Right ventricle myocardium inferior (tissue), 1 donor: ENCODE measurements at regions not wholly inside any gene's neighbourhood (a gene's known extent, or its start where the extent isn't known, plus 50 kb on each side); places are given as distances from the start of the nearest gene placed in this dataset.
"Not testable (repeated sequence)": the region's sequence is repeated elsewhere in the genome, so short reads cannot be mapped to it uniquely, and the experiment has no call there.

Source experiments
- ATAC-seq: fragments of 200-7000 bp; cut with Tn5 transposase; one replicate; pipeline ENCODE4 v1.9.1; 2020; ENCODE audit warnings: mild to moderate bottlenecking, moderate library complexity
- DNase-seq: peaks from one replicate; pipeline ENCODE4 v3.0.0; 2021; ENCODE audit errors: missing footprints
- intact Hi-C: fragments of 100-400 bp; cut with DNase I; formaldehyde crosslinking; loops from one replicate; pipeline ENCODE4 v1.11.0; 2022
- donor health status: DM: no; HTN: yes; CAD: no; lungs with severe emphysema.

DNA sequence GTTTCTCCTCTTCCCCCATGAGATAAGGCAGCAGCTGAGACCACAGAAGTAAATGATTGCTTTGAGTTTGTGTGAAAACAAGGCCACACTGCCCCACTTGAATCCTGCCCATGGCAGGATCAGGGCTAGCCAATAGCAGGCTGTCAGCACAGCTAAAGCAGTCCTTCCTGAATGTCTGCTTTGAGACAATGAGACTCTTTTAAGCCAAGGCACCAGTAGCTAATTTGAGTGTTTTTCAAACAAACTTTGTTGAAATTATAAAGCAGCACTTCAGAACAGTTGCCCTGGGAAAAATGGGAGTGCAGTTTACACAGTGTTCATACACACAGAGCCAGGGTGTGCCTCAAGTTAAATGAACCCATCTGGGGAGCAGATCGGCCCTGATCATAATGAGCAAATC, 103.5 kb upstream of the OR5AK2 start:
- ATAC-seq: no peak
- intact Hi-C loops: no loop called here
- DNase-seq: no peak

DNA sequence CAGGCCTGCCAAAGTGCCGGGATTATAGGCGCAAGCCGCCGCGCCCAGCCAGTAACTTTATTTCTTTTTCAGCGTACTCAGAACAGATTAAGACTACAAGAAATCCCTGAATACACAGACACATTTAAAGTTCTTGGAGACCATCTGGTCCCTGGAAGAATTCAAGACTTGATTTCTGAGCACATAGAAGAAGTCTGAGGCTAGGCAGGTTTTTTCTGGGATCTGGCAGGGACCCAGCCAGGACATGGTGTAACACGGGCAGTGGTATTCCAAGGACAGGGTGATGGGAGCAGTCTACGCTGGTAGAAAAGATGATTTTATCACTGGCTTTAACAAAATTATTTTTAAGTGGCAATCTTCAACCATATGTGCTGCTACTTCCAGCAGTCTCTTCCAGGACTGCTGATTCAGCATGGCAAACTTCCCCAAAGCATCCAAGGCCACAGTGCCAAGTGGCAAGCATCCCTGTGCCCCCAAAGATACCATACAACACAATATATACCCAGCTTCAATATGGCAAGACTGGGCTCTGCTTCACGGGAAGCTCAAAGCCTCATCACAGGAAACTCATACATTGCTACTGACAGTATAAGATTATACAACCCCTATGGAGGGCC, 105.2 kb upstream of the OR5AK2 start:
- intact Hi-C loops: no loop called here
- DNase-seq (no peak), ATAC-seq (no peak)

DNA sequence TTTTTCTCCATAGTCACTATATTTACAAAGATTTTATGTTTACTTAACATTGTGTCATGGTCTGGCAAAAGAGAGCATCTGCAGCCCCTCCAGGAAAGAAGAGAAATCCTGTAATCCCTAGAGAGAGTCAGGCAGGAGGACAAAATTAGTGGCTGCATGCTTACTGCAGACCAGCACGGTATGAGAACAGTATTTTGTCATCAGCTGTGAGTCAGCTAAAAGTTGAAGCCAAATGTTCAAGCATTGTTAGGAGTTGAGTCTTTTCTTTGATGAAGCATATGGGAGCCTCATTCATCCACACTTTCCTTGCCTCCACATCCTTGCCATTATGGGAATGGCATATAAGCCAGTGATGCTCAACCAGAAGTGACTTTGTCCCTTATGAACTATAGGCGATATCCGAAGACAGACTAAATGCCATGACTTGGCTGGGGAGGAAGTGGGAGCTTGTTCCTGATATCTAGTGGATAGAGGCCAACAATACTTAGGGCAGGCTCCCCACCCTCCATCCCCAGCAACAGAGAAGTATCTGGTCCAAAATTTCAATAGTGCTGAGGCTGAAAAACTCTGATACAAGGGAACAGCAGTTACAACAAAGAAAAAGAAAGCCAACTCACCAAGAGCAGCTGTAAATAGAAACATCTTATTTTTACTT, 112.0 kb upstream of the OR5AK2 start:
- intact Hi-C loops: no loop called here
- ATAC-seq (peak; percentile 94), DNase-seq (no peak)

DNA sequence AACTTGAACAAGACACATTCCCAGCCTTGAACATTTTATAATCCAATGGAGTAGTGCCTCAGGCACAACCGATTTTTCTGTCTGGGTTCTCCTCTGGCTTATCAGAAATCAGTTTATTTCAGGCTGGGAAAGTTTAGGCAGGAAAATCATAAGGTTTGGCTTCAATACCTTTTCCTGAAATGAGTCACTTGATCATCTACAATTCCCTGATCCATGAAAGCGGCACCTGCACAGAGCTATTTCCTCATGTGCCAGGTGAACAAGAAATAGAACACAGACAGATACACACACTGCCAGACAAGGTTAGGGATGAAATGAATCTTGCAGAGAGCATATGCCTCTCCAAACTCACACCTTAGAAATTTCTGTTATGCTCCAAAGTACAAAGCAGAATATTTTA, 106.7 kb upstream of the OR9G4 start:
- DNase-seq: no peak
- intact Hi-C loops: no loop called here
- no peak for ATAC-seq

GRCh38 chr11:56852131-56852530, 103.6 kb upstream of the OR9G4 start:
- intact Hi-C loops: no loop called here
- DNase-seq (no peak), ATAC-seq (no peak)

DNA sequence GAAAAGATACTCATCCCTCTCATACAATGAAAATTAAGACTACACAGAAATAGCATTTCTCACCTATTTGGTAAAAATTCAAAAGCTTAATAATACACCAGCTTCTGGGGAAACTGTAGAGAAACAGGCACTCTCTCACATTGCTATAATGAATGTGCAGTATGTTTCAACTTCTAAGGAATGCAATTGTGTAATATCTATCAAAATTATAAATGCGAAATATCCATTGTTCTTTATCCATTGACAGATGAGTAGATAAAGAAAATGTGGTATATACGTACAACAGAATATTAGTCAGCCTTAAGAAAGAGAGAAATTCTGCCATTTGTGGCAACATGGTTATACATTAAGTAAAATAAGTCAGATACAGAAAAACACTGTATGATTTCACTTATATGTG, 101.4 kb upstream of the OR9G4 start:
- DNase-seq (no peak), ATAC-seq (no peak)
- intact Hi-C loops: loop anchor here (10.0 kb wide), 1 partner anchor 505 kb away; no protein-coding TSS in a partner anchor

DNA sequence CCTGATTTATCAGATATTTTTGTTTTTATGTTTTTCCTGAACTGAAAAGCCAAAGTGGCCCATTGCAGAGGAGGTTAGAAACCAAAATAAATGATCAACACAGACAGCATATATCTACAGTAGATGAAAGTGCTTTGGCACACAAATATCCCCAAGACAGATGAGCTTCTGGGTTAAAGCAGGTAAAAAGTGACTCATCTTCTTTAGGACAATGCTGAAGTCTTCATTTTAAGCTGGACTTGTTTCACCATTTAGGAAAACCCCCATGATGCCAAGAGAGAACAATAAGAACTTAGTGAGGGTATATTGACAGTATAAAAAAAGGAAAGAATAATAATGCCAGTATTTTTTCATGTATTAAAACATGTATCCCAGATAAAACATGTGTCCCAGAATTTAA, 100.8 kb upstream of the OR9G4 start:
- no peak for DNase-seq
- ATAC-seq: no peak
- intact Hi-C loops: loop anchor here (10.0 kb wide), 1 partner anchor 506 kb away; no protein-coding TSS in a partner anchor

- DNase-seq (no peak), ATAC-seq (no peak)
- intact Hi-C loops: loop anchor here (10.0 kb wide), 1 partner anchor 507 kb away; no protein-coding TSS in a partner anchor
Observed at GRCh38 chr11:56848141-56848809, 99.8 kb upstream of the OR9G4 start.

- intact Hi-C loops: loop anchor here (10.0 kb wide), 1 partner anchor 508 kb away; no protein-coding TSS in a partner anchor
- ATAC-seq: no peak
- no peak for DNase-seq
Observed at GRCh38 chr11:56846631-56847576, 98.4 kb upstream of the OR9G4 start.

DNA sequence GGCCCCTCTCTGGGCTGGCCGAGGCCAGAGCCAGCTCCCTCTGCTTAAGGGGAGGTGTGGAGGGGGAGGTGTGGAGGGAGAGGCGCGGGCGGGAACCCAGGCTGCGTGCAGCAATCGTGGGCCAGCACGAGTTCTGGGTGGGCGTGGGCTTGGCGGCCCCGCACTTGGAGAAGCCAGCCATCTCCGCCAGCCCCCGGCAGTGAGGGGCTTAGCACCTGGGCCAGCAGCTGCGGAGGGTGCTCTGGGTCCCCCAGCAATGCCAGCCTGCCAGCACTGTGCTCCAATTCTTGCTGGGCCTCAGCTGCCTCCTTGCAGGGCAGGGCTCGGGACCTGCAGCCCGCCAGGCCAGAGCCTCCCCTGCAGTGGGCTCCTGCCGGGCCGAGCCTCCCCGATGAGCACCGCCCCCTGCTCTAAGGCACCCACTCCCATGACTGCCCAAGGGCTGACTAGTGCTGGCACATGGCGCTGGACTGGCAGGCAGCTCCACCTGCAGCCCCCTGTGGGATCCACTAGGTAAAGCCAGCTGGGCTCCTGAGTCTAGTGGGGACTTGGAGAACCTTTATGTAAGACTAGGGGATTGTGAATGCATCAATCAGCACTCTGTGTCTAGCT, 96.7 kb upstream of the OR9G4 start:
- no peak for ATAC-seq
- DNase-seq: peak; percentile 58
- intact Hi-C loops: loop anchor here (10.0 kb wide), 1 partner anchor 510 kb away; no protein-coding TSS in a partner anchor

DNA sequence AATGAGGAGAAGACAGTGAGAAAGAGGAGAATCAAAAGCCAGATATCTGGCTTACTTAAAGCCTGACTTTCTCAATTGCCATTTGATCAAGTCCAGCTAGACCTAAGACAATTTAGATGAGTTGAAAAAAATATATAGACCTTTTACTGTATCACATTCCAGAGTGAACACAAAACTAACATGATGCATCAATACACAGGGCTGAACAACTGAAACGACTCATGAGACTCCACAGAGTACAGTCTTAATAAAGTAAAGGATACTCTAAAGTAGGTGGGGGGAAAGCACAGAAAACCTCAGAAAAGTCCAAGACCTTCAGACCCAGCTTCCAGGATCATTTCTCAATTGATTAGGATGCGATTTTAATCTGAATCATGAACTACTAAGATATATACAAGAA, 95.3 kb upstream of the OR9G4 start:
- no peak for ATAC-seq
- intact Hi-C loops: loop anchor here (5.0 to 10.0 kb wide), 2 partner anchors 283 to 511 kb away; no protein-coding TSS in a partner anchor
- DNase-seq: no peak

- intact Hi-C loops: loop anchor here (5.0 to 10.0 kb wide), 2 partner anchors 284 to 512 kb away; no protein-coding TSS in a partner anchor
- ATAC-seq (no peak), DNase-seq (no peak)
Observed at GRCh38 chr11:56842814-56843794, 94.6 kb upstream of the OR9G4 start.

GRCh38 chr11:56841210-56841810, 92.8 kb upstream of the OR9G4 start:
- ATAC-seq (peak; percentile 46), DNase-seq (no peak)
- intact Hi-C loops: loop anchor here (1.0 to 10.0 kb wide), 3 partner anchors 286 to 513 kb away; no protein-coding TSS in a partner anchor

- DNase-seq, ATAC-seq, intact Hi-C loops: not testable (repeated sequence)
Observed at GRCh38 chr11:56827357-56827756, 78.9 kb upstream of the OR9G4 start.

DNA sequence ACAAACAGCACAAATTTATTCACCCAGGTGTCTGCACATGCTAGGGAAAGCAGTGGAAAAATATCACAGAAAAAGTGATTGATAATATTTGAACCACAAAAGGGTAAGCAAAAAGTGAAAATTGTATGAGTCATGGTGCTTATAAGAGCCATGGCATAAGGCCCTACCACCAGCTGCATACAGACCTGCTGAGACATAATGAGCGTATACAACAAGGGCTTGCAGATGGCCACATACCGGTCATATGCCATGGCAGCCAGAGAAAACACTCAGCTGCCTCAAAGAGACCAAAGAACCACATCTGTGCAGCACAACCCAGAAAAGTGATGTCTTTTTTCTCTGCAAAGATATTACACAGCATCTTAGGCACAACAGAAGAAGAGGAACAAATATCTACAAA, 71.4 kb upstream of the OR9G4 start:
- intact Hi-C loops: no loop called here
- no peak for DNase-seq
- ATAC-seq: no peak

- ATAC-seq: no peak
Observed at GRCh38 chr11:56817661-56818060, 69.2 kb upstream of the OR9G4 start.

DNA sequence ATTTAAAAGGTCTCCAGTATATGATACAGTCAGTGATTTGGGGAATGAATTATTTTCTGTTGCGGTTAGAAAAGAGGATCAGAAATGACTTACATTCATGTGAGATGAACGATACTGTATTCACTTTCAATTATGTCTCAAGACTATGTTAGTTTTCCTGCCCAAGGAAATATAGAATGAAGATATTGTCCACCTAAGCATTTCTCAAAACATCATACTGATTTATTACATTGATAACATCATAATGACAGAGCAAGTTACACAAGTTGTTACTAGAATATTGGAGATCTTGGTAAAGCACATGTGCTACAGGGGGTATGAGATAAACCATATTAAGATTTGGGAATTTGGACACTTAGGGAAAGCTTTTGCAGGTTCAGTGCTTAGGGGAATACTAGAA, 67.8 kb upstream of the OR9G4 start:
- DNase-seq (no peak), ATAC-seq (no peak)
- intact Hi-C loops: no loop called here

More at GRCh38 chr11:56817661-56818060, 69.2 kb upstream of the OR9G4 start:
- no peak for DNase-seq
- intact Hi-C loops: no loop called here
